Activated CD4-positive, alpha-beta T cell treated with anti-CD3 and anti-CD28 coated beads for 36 hours (primary cell): ENCODE measurements at regions not wholly inside any gene's neighbourhood (a gene's known extent, or its start where the extent isn't known, plus 50 kb on each side); places are given as distances from the start of the nearest gene placed in this dataset.

Experiments used
- ATAC-seq: fragments of 200-7000 bp; cut with Tn5 transposase; one replicate; pipeline ENCODE4 v1.10.0; 2021; ENCODE audit warnings: mild to moderate bottlenecking, moderate library complexity
- CTCF ChIA-PET: fragments of 350-600 bp; sonication (Branson Sonifier 250); formaldehyde crosslinking; loops from one replicate; lab custom pipeline; 2021; ENCODE audit warnings: antibody characterized with exemption; lab: Charles Lee
- POLR2A ChIA-PET: fragments of 350-600 bp; sonication (Branson Sonifier 250); formaldehyde crosslinking; loops from one replicate; lab custom pipeline; 2021; ENCODE audit warnings: antibody characterized with exemption, inconsistent platforms; lab: Charles Lee
- DNase-seq: peaks from one replicate; pipeline ENCODE4 v3.0.0-alpha.2; 2020
- H3K27ac Mint-ChIP-seq: one replicate; pipeline ENCODE4 v1.8.0; 2021; ENCODE audit warnings: mixed read lengths
- H3K27me3 Mint-ChIP-seq: one replicate; pipeline ENCODE4 v1.8.0; 2021; ENCODE audit warnings: mixed read lengths
- H3K36me3 Mint-ChIP-seq: one replicate; pipeline ENCODE4 v1.8.0; 2021; ENCODE audit warnings: low read depth, mixed read lengths
- H3K4me1 Mint-ChIP-seq: one replicate; pipeline ENCODE4 v1.8.0; 2021; ENCODE audit warnings: mixed read lengths
- H3K4me3 Mint-ChIP-seq: one replicate; pipeline ENCODE4 v1.8.0; 2021; ENCODE audit warnings: mild to moderate bottlenecking, moderate library complexity, mixed read lengths
- H3K9me3 Mint-ChIP-seq: one replicate; pipeline ENCODE4 v1.8.0; 2021; ENCODE audit warnings: low read depth, mixed read lengths
- intact Hi-C, 2 experiments: fragments of 100-400 bp; cut with DNase I in 1 of 2; cut with micrococcal nuclease in 1 of 2; formaldehyde crosslinking; loops; one replicate each; pipeline versions ENCODE4 v1.14.2 to v1.15.1; 2022 to 2024; cut with DNase I, micrococcal nuclease

DNA sequence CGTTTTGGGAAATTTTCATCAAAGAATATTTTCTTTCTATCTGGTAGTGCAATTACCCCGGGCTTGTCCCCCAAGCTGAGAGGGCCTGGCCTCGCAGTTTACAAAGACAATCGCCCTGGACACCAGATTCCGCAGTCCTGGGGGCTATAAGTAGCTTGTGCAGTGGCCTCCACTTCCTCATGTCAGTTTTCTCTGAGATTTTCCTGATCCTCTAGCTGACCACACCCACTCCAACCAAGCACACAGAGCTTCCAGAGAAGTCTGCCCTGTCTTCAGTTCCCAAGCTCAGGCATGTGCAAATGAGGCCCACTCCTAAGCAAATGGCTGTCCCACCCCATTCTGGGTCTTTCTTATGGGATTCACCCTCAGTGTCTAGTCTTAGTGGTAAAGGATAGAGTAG is 245.3 kb downstream of the MAFB start:
- H3K4me1 Mint-ChIP-seq = no peaks in the 10 kb centered on the region
- no peaks in the 10 kb centered on the region for H3K36me3 Mint-ChIP-seq
- no peak for ATAC-seq
- ChIA-PET CTCF (no interaction called here), POLR2A (no interaction called here)
- no peak overlapping the region for H3K4me3 Mint-ChIP-seq
- H3K9me3 Mint-ChIP-seq = no peaks in the 10 kb centered on the region
- intact Hi-C loops = no loop called here
- DNase-seq = no peak
- no peak overlapping the region for H3K27ac Mint-ChIP-seq
- peaks cover 8% of the 10 kb centered on the region for H3K27me3 Mint-ChIP-seq

DNA sequence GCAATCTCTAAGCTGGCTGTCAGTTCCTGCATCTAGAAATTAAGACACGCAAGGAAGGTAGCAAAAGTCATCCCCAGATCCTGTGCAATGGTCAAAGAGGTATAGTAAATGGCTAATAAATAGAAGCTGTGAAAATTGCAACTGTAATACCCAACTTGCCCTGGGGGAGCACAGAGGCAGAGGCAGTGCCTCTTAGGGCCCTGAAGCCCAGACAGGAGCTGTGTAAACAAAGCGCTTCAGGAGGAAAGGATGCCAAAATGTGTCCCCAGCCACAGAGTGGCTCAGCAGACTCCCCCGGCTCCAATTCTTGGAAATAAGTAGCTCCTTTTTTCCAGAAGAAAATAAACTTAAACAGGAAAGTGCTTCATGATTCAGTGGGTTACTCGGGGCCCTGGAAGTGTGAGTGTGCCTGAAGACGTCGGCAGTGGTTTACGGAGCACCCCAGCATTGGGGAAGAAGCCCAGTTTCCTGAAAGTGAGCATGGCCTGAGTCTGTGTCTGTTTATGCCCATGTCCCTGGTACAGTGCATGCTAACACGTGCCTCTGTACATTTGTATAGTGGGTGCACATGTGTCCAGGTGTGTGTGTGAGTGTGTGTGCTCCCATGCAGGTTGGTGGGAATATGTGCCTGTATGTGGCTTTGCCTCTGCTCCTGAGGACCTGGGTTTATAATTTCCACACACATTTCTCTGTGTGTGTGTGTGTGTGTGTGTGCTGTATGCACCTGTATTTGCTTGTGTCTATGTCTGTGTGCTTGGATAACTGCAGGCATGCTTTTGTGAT is 246.7 kb downstream of the MAFB start:
- ChIA-PET CTCF (interaction anchor here (0.7 kb wide), 1 partner anchor 191 kb away, joined by 3 read pairs; no protein-coding TSS in a partner anchor), POLR2A (interaction anchor here (0.7 kb wide), 1 partner anchor 1993 kb away, joined by 3 read pairs; no protein-coding TSS in a partner anchor)
- H3K9me3 Mint-ChIP-seq = no peaks in the 10 kb centered on the region
- DNase-seq = no peak
- no peaks in the 10 kb centered on the region for H3K4me1 Mint-ChIP-seq
- no peak for ATAC-seq
- H3K4me3 Mint-ChIP-seq = no peak overlapping the region
- H3K36me3 Mint-ChIP-seq = no peaks in the 10 kb centered on the region
- H3K27me3 Mint-ChIP-seq = peaks cover 8% of the 10 kb centered on the region
- intact Hi-C loops = no loop called here
- no peak overlapping the region for H3K27ac Mint-ChIP-seq

DNA sequence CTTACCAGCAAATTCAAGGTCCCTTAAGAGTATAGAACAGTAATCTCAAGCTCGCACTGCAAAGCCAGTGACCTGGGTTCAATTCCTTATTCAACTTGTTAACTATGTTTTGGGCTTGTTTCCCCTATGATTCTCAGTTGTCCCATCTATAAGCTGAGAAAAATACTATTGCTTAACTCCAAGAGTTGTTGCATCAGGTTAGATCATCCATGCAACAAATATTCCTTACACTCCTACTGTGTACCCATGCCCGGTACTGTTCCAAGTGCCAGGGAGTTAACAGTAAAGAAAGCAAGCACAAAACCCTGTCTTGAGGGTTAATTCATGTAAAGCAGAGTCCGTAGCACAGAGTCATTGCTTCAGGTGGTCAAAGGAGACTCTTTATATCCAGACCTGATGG is 247.3 kb downstream of the MAFB start:
- DNase-seq = no peak
- Mint-ChIP-seq H3K4me1 (no peaks in the 10 kb centered on the region), H3K4me3 (no peak overlapping the region), H3K9me3 (no peaks in the 10 kb centered on the region), H3K27me3 (peaks cover 4% of the 10 kb centered on the region), H3K27ac (no peak overlapping the region), H3K36me3 (no peaks in the 10 kb centered on the region)
- no peak for ATAC-seq
- intact Hi-C loops = no loop called here
- POLR2A ChIA-PET = interaction anchor here (0.6 to 0.7 kb wide), 2 partner anchors 20 to 1993 kb away, joined by 3 read pairs; no protein-coding TSS in a partner anchor
- CTCF ChIA-PET = no interaction called here

DNA sequence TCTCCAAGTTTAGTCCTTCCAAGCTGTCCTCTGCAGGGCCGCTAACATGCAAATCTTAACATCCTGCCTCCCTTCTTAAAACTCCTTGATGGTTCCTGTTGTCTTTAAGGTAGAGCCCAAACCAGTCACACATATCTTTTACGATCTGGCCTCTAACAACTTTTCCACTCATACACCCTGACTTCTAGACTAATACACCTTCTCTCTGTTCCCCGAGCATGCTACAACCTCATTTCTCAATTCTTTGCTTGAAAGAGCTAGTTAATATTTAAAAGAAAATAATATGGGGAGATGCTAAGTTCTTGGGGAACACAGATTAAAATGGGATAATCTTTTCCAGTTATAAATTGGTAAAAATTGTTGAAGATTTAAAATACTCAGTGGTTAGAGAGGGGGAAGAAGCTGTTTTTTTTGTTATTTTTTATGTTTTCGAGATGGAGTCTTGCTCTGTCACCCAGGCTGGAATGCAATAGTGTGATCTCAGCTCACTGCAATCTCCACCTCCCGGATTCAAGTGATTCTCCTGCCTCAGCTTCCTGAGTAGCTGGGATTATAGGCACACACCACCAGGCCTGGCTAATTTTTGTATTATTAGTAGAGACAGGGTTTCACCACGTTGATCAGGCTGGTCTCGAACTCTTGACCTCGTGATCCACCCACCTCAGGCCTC is 250.7 kb downstream of the MAFB start:
- Mint-ChIP-seq H3K4me1 (no peaks in the 10 kb centered on the region), H3K27ac (no peak overlapping the region), H3K9me3 (no peaks in the 10 kb centered on the region), H3K4me3 (no peak overlapping the region), H3K27me3 (peaks cover 2% of the 10 kb centered on the region), H3K36me3 (no peaks in the 10 kb centered on the region)
- intact Hi-C loops = no loop called here
- ChIA-PET POLR2A (no interaction called here), CTCF (interaction anchor here (0.7 kb wide), 1 partner anchor 9 kb away, joined by 3 read pairs; no protein-coding TSS in a partner anchor)
- DNase-seq (no peak), ATAC-seq (no peak)

DNA sequence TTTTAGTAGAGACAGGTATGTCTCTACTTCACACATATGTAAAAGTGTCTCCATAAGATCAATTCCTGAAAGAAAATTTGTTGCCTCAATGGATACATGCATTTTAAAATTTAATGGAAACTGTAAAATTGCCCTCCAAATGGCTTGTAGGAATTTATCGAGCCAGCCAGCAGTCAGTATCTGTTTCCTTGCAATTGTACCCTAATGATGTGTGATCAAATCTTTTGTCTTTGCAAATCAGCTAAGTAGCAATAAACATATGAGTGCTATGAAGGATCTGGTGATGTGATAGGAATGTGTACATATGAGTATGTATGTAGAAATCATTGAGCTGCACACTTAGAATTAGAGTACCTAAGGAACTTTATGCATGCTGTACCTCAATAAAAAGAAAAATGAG is 253.0 kb downstream of the MAFB start:
- intact Hi-C loops = no loop called here
- peaks cover 4% of the 10 kb centered on the region for H3K27me3 Mint-ChIP-seq
- no peak overlapping the region for H3K27ac Mint-ChIP-seq
- no peaks in the 10 kb centered on the region for H3K9me3 Mint-ChIP-seq
- POLR2A ChIA-PET = no interaction called here
- H3K4me3 Mint-ChIP-seq = no peak overlapping the region
- no peak for ATAC-seq
- H3K4me1 Mint-ChIP-seq = no peaks in the 10 kb centered on the region
- CTCF ChIA-PET = no interaction called here
- H3K36me3 Mint-ChIP-seq = no peaks in the 10 kb centered on the region
- no peak for DNase-seq

DNA sequence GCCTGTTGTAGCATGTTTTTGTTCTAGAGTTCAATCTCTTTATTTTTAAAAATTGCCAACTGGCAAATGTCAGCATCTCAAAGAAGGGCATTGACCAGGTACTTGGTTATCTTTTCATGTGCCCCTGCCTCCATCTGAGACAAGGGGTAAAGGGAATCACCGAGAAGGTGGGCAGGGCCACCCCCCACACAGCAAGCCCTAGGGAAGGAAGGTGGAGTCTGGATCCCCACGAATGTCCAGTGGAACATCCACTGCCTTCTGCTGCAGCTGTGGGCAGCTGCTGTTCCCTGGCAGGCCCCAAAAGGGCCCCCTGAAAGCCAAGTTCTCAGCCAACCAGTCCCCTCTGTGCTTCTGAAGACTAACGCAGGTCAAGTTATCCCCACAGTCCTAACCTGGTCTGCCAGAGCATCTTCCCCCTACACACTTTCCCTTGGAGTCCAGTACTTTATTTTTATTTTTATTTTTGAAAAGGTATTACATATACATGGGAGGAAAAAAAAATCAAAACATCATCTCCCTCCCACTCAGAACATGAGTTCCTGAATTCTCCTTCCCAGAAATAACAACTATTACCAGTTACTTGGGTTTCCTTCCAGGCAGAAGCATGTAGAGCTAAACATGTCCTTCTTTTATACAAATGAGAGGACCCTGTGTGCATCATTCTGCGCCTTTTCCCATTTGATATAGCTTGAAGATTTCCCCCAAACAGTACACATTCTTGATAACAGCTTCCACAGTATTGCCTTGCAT is 253.7 kb downstream of the MAFB start:
- H3K4me1 Mint-ChIP-seq = no peaks in the 10 kb centered on the region
- no peaks in the 10 kb centered on the region for H3K36me3 Mint-ChIP-seq
- intact Hi-C loops = no loop called here
- DNase-seq (no peak), ATAC-seq (no peak)
- POLR2A ChIA-PET = no interaction called here
- no peak overlapping the region for H3K27ac Mint-ChIP-seq
- no peak overlapping the region for H3K4me3 Mint-ChIP-seq
- H3K27me3 Mint-ChIP-seq = peaks cover 5% of the 10 kb centered on the region
- CTCF ChIA-PET = no interaction called here
- no peaks in the 10 kb centered on the region for H3K9me3 Mint-ChIP-seq

DNA sequence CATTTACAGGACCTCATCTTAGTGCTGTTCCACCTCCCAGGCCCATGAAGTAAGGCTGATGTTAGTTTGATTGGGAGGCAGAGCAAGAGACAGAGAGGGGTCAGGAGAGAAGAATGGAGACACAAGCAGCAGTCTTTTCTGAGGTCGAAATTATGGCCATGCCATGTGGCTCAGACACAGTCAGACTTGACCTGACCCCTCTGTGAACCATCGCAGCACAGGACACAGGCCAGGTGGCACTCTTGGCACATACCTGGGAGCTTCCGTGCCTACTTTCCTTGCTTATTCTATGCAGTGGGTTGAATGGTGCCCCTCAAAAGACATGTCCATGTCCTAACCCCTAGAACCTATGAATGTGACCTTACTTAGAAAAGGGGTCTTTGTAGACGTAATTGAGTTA is 254.9 kb downstream of the MAFB start:
- H3K4me1 Mint-ChIP-seq = no peaks in the 10 kb centered on the region
- H3K36me3 Mint-ChIP-seq = no peaks in the 10 kb centered on the region
- H3K27me3 Mint-ChIP-seq = peaks cover 6% of the 10 kb centered on the region
- ChIA-PET POLR2A (no interaction called here), CTCF (no interaction called here)
- no peak for DNase-seq
- H3K9me3 Mint-ChIP-seq = no peaks in the 10 kb centered on the region
- H3K27ac Mint-ChIP-seq = no peak overlapping the region
- intact Hi-C loops = no loop called here
- H3K4me3 Mint-ChIP-seq = no peak overlapping the region
- no peak for ATAC-seq

DNA sequence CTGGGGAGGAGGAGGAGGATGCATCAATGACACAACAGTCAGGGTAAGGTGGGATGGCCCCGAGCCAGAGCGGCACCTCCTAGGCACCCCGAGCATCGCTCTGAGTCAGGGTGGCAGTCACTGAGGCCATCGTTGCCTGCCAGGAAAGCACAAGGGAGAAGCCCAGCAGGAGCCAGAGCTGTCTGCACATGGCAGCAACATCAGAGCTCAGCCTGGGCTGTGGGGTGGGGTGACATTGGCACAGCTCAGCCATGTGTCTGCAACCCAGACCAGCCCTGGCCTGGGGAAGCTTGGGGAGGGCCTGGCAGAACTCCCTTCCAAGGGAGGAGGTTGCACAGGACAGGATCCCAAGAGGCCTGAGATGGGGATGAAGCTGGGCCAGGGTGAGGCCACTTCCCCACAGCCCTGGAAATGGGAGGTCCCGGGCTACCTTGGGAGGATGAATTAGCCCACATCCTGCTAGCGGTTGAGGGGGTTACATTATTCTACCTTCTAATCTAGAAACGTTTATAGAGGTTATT is 255.6 kb downstream of the MAFB start:
- DNase-seq (no peak), ATAC-seq (no peak)
- Mint-ChIP-seq H3K4me1 (no peaks in the 10 kb centered on the region), H3K9me3 (no peaks in the 10 kb centered on the region), H3K4me3 (no peak overlapping the region), H3K27ac (no peak overlapping the region), H3K27me3 (peaks cover 12% of the 10 kb centered on the region), H3K36me3 (no peaks in the 10 kb centered on the region)
- intact Hi-C loops = no loop called here
- ChIA-PET CTCF (no interaction called here), POLR2A (no interaction called here)

DNA sequence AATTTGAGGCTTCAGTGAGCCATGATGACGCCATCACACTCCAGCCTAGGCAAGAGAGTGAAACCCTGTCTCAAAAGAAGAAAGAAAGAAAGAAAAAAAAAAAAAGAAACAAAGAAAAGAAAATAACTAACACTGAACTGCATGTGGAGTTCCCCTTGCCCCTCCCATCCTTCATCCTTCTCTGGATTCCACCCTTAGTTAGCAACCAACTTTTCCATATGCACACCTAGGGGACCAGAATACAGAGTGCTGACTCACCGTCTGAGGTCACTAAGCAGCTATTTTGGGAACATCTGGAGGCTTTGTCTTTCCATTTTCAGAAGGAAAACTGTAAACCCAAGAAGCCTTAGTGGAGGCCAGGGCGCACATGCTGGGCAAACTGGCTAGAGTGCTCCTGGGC is 257.4 kb downstream of the MAFB start:
- ChIA-PET POLR2A (no interaction called here), CTCF (no interaction called here)
- DNase-seq (no peak), ATAC-seq (no peak)
- intact Hi-C loops = no loop called here
- Mint-ChIP-seq H3K9me3 (no peaks in the 10 kb centered on the region), H3K36me3 (no peaks in the 10 kb centered on the region), H3K4me1 (no peaks in the 10 kb centered on the region), H3K27ac (no peak overlapping the region), H3K27me3 (peaks cover 14% of the 10 kb centered on the region), H3K4me3 (no peak overlapping the region)

DNA sequence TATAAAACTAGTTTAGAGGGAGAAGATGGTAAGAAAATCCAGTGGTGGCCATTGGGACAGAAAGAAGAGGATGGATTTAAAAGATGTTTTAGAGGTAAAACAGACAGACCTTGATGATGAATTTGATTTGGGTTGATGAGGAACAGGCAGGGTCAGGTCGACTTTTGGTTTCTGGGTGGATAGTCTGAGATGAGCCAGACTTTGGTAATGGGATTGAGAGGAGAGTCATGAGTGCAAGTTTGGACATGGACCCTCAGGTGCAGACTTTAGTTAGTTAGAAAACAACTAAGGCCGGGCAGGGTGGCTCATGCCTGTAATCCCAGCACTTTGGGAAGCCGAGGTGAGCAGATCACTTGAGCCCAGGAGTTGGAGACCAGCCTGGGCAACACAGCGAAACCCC is 257.9 kb downstream of the MAFB start:
- ATAC-seq (no peak), DNase-seq (no peak)
- no peak overlapping the region for H3K27ac Mint-ChIP-seq
- ChIA-PET CTCF (no interaction called here), POLR2A (no interaction called here)
- H3K27me3 Mint-ChIP-seq = peaks cover 14% of the 10 kb centered on the region
- no peaks in the 10 kb centered on the region for H3K36me3 Mint-ChIP-seq
- intact Hi-C loops = no loop called here
- H3K4me1 Mint-ChIP-seq = no peaks in the 10 kb centered on the region
- H3K4me3 Mint-ChIP-seq = no peak overlapping the region
- no peaks in the 10 kb centered on the region for H3K9me3 Mint-ChIP-seq

DNA sequence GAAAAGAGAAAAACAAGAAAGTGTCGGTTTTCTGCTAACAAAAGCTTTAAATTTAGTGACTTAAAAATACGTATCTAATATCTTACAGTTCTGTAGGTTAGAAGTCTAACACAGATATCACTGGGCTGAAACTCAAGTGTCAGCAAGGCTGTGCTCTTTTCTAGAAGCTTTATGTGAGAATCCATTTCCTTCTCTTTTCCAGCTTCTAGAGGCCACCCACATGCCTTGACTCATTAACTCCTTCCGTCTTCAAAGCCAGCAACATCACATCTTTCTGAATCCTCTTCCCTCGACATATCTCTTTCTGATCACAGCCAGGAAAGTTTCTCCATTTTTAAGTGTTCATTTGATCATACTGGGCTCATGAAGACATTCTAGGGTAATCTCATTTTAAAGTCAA is 262.0 kb downstream of the MAFB start:
- Mint-ChIP-seq H3K27me3 (peaks cover 16% of the 10 kb centered on the region), H3K27ac (no peak overlapping the region), H3K36me3 (no peaks in the 10 kb centered on the region), H3K9me3 (peaks cover 2% of the 10 kb centered on the region), H3K4me1 (no peaks in the 10 kb centered on the region), H3K4me3 (no peak overlapping the region)
- ChIA-PET CTCF (no interaction called here), POLR2A (interaction anchor here (0.6 kb wide), 1 partner anchor 405 kb away, joined by 9 read pairs; no protein-coding TSS in a partner anchor)
- ATAC-seq = no peak
- intact Hi-C loops = no loop called here
- no peak for DNase-seq
